Panc1 (cell line): ENCODE measurements at regions not wholly inside any gene's neighbourhood (a gene's known extent, or its start where the extent isn't known, plus 50 kb on each side); places are given as distances from the start of the nearest gene placed in this dataset.

ENCODE experiments used
- ATAC-seq: fragments of 200-7000 bp; cut with Tn5 transposase; 2 replicates; pipeline ENCODE4 v1.9.1; 2020; ENCODE audit warnings: mild to moderate bottlenecking, moderate library complexity
- BruUV-seq: library from RNA; stranded (reverse); fragments of 400-500 nt; replicated peaks from 2 replicates; lab custom pipeline; 2021; lab: Mats Ljungman, UMichigan
- CTCF ChIA-PET: fragments of 300-600 bp; sonication (Branson Sonifier 250); formaldehyde crosslinking; loops from one replicate; lab custom pipeline; 2022; ENCODE audit warnings: antibody characterized with exemption; lab: Charles Lee
- POLR2A ChIA-PET: fragments of 300-600 bp; sonication (Branson Sonifier 250); formaldehyde crosslinking; loops from one replicate; lab custom pipeline; 2022; ENCODE audit warnings: antibody characterized with exemption; lab: Charles Lee
- DNase-seq: peaks from one replicate; pipeline ENCODE4 v3.0.0-alpha.2; 2010; ENCODE audit warnings: low read depth, low spot score
- H3K27ac ChIP-seq: 2 replicates; pipeline ENCODE4 v1.5.1; 2011; ENCODE audit warnings: mild to moderate bottlenecking, low read length, inconsistent platforms
- H3K27me3 ChIP-seq: fragments of 200-500 bp; sonication (Bioruptor generic); 2 replicates; pipeline ENCODE4 v1.6.0; 2014; ENCODE audit warnings: low read length, inconsistent platforms; ENCODE audit not compliant: control insufficient read depth, insufficient read depth
- H3K36me3 ChIP-seq: fragments of 200-500 bp; sonication (Bioruptor generic); 2 replicates; pipeline ENCODE4 v1.5.1; 2014; ENCODE audit warnings: inconsistent platforms, mild to moderate bottlenecking, low read length, moderate library complexity; ENCODE audit not compliant: control insufficient read depth, insufficient read depth
- H3K4me1 ChIP-seq: 2 replicates; pipeline ENCODE4 v1.5.1; 2011; ENCODE audit warnings: inconsistent platforms, mild to moderate bottlenecking, low read length, moderate library complexity; ENCODE audit not compliant: control insufficient read depth, insufficient read depth
- H3K4me3 ChIP-seq, 2 experiments: 2 replicates each; pipeline ENCODE4 v1.5.1; 2011 to 2012; ENCODE audit warnings: low read depth in 2 of 2, low read length in 2 of 2, mild to moderate bottlenecking in 2 of 2, inconsistent platforms in 1 of 2, moderate library complexity in 1 of 2
- H3K9me3 ChIP-seq: fragments of 200-500 bp; sonication (Bioruptor generic); 2 replicates; pipeline ENCODE4 v1.5.1; 2014; ENCODE audit warnings: low read depth, mild to moderate bottlenecking, inconsistent platforms, low read length, moderate library complexity; ENCODE audit not compliant: control insufficient read depth, insufficient read depth
- CTCF ChIP-seq: fragments of 450-650 bp; IDR thresholded peaks from 2 replicates; pipeline ENCODE4 v1.5.1; 2017; ENCODE audit warnings: mild to moderate bottlenecking
- POLR2AphosphoS5 ChIP-seq: IDR thresholded peaks from 2 replicates; pipeline ENCODE4 v1.6.1; 2012; ENCODE audit warnings: mild to moderate bottlenecking, low read depth, low read length, moderate library complexity
- REST ChIP-seq, 2 experiments: IDR thresholded peaks; 2 replicates each; pipeline ENCODE4 v1.6.1; 2011 to 2012; ENCODE audit warnings: low read depth in 2 of 2, control low read depth in 1 of 2, low read length in 1 of 2, mild to moderate bottlenecking in 1 of 2, moderate library complexity in 1 of 2; ENCODE audit not compliant: insufficient read depth in 1 of 2
- SIN3A ChIP-seq: IDR thresholded peaks from 2 replicates; pipeline ENCODE4 v1.6.1; 2012; ENCODE audit warnings: low read depth, mild to moderate bottlenecking, low read length, moderate library complexity, borderline replicate concordance; ENCODE audit not compliant: insufficient read depth
- TCF7L2 ChIP-seq: IDR thresholded peaks from 2 replicates; pipeline ENCODE4 v1.6.1; 2011; ENCODE audit warnings: mild to moderate bottlenecking, low read depth, low read length, inconsistent platforms
- in situ Hi-C: cut with HindIII; loops from 2 replicates; pipeline ENCODE4 v1.10.0; 2016; ENCODE audit warnings: low sequenced_read_pairs, low pct_unique_long_range_greater_than_20kb
- intact Hi-C: fragments of 100-400 bp; cut with micrococcal nuclease; formaldehyde crosslinking; loops from one replicate; pipeline ENCODE4 v1.10.0; 2022; ENCODE audit not compliant: unreplicated experiment

- Histone ChIP-seq H3K27ac (no peak overlapping the region), H3K9me3 (no peaks in the 10 kb centered on the region), H3K4me1 (no peaks in the 10 kb centered on the region), H3K27me3 (no peaks in the 10 kb centered on the region), H3K36me3 (no peaks in the 10 kb centered on the region), H3K4me3 (no peak overlapping the region)
- BruUV-seq, result no TSS peak
- intact Hi-C loops (no loop called here), in situ Hi-C loops (no loop called here)
- ChIA-PET CTCF (interaction anchor here (0.6 kb wide), 1 partner anchor 17 kb away, joined by 5 read pairs; no protein-coding TSS in a partner anchor), POLR2A (no interaction called here)
- no peak for DNase-seq
- ATAC-seq, result no peak
- TF ChIP-seq TCF7L2 (no peak), CTCF (no peak), REST (IDR thresholded peaks at IDR 0.05; ENCODE audit: insufficient read depth in 1 of 2, low read depth in 2 of 2, low read length in 1 of 2) (no peak), POLR2AphosphoS5 (no peak), SIN3A (no peak)
These were observed 163.6 kb upstream of the TLE4 start for GRCh38 chr9:79408200-79408599.

- no peak overlapping the region for H3K27ac ChIP-seq
- ATAC-seq (no peak), DNase-seq (no peak)
- no peaks in the 10 kb centered on the region for H3K4me1 ChIP-seq
- no peaks in the 10 kb centered on the region for H3K36me3 ChIP-seq
- intact Hi-C loops, result no loop called here
- H3K9me3 ChIP-seq, result no peaks in the 10 kb centered on the region
- TF ChIP-seq TCF7L2 (no peak), REST (IDR thresholded peaks at IDR 0.05; ENCODE audit: insufficient read depth in 1 of 2, low read depth in 2 of 2, low read length in 1 of 2) (no peak), SIN3A (no peak), POLR2AphosphoS5 (no peak), CTCF (no peak)
- no TSS peak for BruUV-seq
- in situ Hi-C loops, result no loop called here
- H3K4me3 ChIP-seq, result no peak overlapping the region
- CTCF ChIA-PET, result interaction anchor here (0.6 kb wide), 1 partner anchor 18 kb away, joined by 5 read pairs; no protein-coding TSS in a partner anchor
- POLR2A ChIA-PET, result no interaction called here
- H3K27me3 ChIP-seq, result no peaks in the 10 kb centered on the region
These were observed 163.1 kb upstream of the TLE4 start for GRCh38 chr9:79408617-79409016.
